ENCODE measurements at regions not wholly inside any gene's neighbourhood (a gene's known extent, or its start where the extent isn't known, plus 50 kb on each side); places are given as distances from the start of the nearest gene placed in this dataset.

DNA sequence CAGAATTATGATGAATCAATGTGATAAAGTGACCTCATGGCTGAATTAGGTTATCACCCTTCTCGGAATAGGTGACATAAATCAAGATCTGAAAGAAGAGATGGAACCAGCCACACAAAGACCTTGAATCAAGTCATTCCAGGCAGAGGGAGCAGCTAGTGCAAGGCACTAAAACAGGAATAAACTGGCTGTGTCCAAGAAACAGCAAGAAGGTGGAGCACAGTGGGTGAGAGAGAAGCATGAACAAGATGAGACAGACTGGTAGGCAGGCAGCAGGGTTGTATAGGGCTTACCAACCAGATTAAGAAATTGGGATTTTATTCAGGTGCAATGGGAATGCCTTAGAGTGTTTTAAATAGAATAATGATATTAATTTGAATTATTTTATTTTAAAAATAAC is 470.3 kb downstream of the PCDH20 start:
- TF ChIP-seq, protein P1, sequence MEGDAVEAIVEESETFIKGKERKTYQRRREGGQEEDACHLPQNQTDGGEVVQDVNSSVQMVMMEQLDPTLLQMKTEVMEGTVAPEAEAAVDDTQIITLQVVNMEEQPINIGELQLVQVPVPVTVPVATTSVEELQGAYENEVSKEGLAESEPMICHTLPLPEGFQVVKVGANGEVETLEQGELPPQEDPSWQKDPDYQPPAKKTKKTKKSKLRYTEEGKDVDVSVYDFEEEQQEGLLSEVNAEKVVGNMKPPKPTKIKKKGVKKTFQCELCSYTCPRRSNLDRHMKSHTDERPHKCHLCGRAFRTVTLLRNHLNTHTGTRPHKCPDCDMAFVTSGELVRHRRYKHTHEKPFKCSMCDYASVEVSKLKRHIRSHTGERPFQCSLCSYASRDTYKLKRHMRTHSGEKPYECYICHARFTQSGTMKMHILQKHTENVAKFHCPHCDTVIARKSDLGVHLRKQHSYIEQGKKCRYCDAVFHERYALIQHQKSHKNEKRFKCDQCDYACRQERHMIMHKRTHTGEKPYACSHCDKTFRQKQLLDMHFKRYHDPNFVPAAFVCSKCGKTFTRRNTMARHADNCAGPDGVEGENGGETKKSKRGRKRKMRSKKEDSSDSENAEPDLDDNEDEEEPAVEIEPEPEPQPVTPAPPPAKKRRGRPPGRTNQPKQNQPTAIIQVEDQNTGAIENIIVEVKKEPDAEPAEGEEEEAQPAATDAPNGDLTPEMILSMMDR (IDR thresholded peaks at IDR 0.05): no peak
- TF ChIP-seq POLR2A (IDR thresholded peaks at IDR 0.05): no peak

Measured in body of pancreas (tissue), 4 donors.